HL-60 (cell line): ENCODE measurements at regions not wholly inside any gene's neighbourhood (a gene's known extent, or its start where the extent isn't known, plus 50 kb on each side); places are given as distances from the start of the nearest gene placed in this dataset.

Experiments
- DNase-seq, 2 experiments: peaks; one replicate each; pipeline ENCODE4 v3.0.0-alpha.2; 2010 to 2020; ENCODE audit warnings: low read depth in 1 of 2, low spot score in 1 of 2
- H3K27ac ChIP-seq: fragments of 250-450 bp; sonication (Bioruptor Pico); replicated peaks from 2 replicates; pipeline ENCODE4 v1.5.1; 2020; ENCODE audit warnings: mild to moderate bottlenecking, moderate library complexity
- H3K27me3 ChIP-seq: fragments of 250-450 bp; sonication (Bioruptor Pico); 2 replicates; pipeline ENCODE4 v1.5.1; 2021; ENCODE audit warnings: mild to moderate bottlenecking, moderate library complexity; ENCODE audit not compliant: insufficient read depth, poor library complexity, severe bottlenecking
- H3K4me3 ChIP-seq: replicated peaks from 2 replicates; pipeline ENCODE4 v1.5.1; 2011; ENCODE audit warnings: mild to moderate bottlenecking, control low read depth, low read length; ENCODE audit not compliant: insufficient read depth
- CTCF ChIP-seq: IDR thresholded peaks from one replicate; pipeline ENCODE4 v1.5.1; 2011; ENCODE audit warnings: low read length, control low read depth, inconsistent platforms; ENCODE audit not compliant: insufficient read depth
- GABPA ChIP-seq: IDR thresholded peaks from 2 replicates; pipeline ENCODE4 v1.6.1; 2012; ENCODE audit warnings: low read depth
- POLR2AphosphoS5 ChIP-seq: IDR thresholded peaks from 2 replicates; pipeline ENCODE4 v1.6.1; 2012; ENCODE audit warnings: low read depth
- REST ChIP-seq: IDR thresholded peaks from 2 replicates; pipeline ENCODE4 v1.6.1; 2012; ENCODE audit warnings: low read depth; ENCODE audit not compliant: insufficient replicate concordance
- SPI1 ChIP-seq: IDR thresholded peaks from 2 replicates; pipeline ENCODE4 v1.6.1; 2012; ENCODE audit warnings: low read depth, mild to moderate bottlenecking, borderline replicate concordance

GRCh38 chr2:120455390-120455789 lies 109.5 kb downstream of the INHBB start:
- H3K4me3 ChIP-seq: no peak overlapping the region
- no peak for DNase-seq
- no peak for TF ChIP-seq POLR2AphosphoS5
- no peak for TF ChIP-seq SPI1
- no peak for TF ChIP-seq REST
- TF ChIP-seq GABPA: no peak
- TF ChIP-seq CTCF: no peak
- H3K27me3 ChIP-seq: no peaks in the 10 kb centered on the region
- H3K27ac ChIP-seq: no peak overlapping the region

- Histone ChIP-seq H3K27ac (no peak overlapping the region), H3K4me3 (no peak overlapping the region), H3K27me3 (no peaks in the 10 kb centered on the region)
- DNase-seq: no peak
- TF ChIP-seq POLR2AphosphoS5 (no peak), GABPA (no peak), SPI1 (no peak), REST (no peak), CTCF (no peak)
Measured at GRCh38 chr2:120456867-120457266, 110.9 kb downstream of the INHBB start.

- DNase-seq: no peak
- no peak overlapping the region for H3K27ac ChIP-seq
- no peak for TF ChIP-seq POLR2AphosphoS5
- no peak for TF ChIP-seq GABPA
- no peak overlapping the region for H3K4me3 ChIP-seq
- no peaks in the 10 kb centered on the region for H3K27me3 ChIP-seq
Measured at GRCh38 chr2:120460511-120460910, 114.6 kb downstream of the INHBB start.

- Histone ChIP-seq H3K27me3 (no peaks in the 10 kb centered on the region), H3K27ac (no peak overlapping the region), H3K4me3 (no peak overlapping the region)
- no peak for DNase-seq
- TF ChIP-seq REST (no peak), POLR2AphosphoS5 (no peak), CTCF (no peak), SPI1 (no peak), GABPA (no peak)
Measured at GRCh38 chr2:120461092-120461491, 115.2 kb downstream of the INHBB start.
